ENCODE measurements at regions not wholly inside any gene's neighbourhood (a gene's known extent, or its start where the extent isn't known, plus 50 kb on each side); places are given as distances from the start of the nearest gene placed in this dataset.

GRCh38 chr6:79425589-79426311 is 111.5 kb downstream of the LCA5 start:
- no peak overlapping the region for H3K27ac ChIP-seq
- no peak overlapping the region for H3K4me3 ChIP-seq (ENCODE audit: low read depth, low read length)
- no peaks in the 10 kb centered on the region for H3K36me3 ChIP-seq (ENCODE audit: control insufficient read depth, insufficient read depth, low read length)
- TF ChIP-seq CTCF (IDR thresholded peaks at IDR 0.05) = no peak
- no peaks in the 10 kb centered on the region for H3K4me1 ChIP-seq
- H3K9me3 ChIP-seq (ENCODE audit: control insufficient read depth, low read length) = no peaks in the 10 kb centered on the region
- H3K79me2 ChIP-seq = no peaks in the 10 kb centered on the region
- H3K4me2 ChIP-seq (ENCODE audit: low read length) = no peak overlapping the region
- H2AFZ ChIP-seq = no peak overlapping the region
- no peaks in the 10 kb centered on the region for H3K27me3 ChIP-seq (ENCODE audit: control insufficient read depth, insufficient read depth, low read length)
- H3K9ac ChIP-seq = no peak overlapping the region

- no peak overlapping the region for H2AFZ ChIP-seq
- no peaks in the 10 kb centered on the region for H3K9me3 ChIP-seq (ENCODE audit: control insufficient read depth, low read length)
- H3K79me2 ChIP-seq = no peaks in the 10 kb centered on the region
- H3K27ac ChIP-seq = no peak overlapping the region
- no peaks in the 10 kb centered on the region for H3K27me3 ChIP-seq (ENCODE audit: control insufficient read depth, insufficient read depth, low read length)
- TF ChIP-seq CTCF (IDR thresholded peaks at IDR 0.05) = no peak
- H3K9ac ChIP-seq = no peak overlapping the region
- H3K36me3 ChIP-seq (ENCODE audit: control insufficient read depth, insufficient read depth, low read length) = no peaks in the 10 kb centered on the region
- H3K4me1 ChIP-seq = no peaks in the 10 kb centered on the region
- H3K4me3 ChIP-seq (ENCODE audit: low read depth, low read length) = no peak overlapping the region
- no peak overlapping the region for H3K4me2 ChIP-seq (ENCODE audit: low read length)
Measured at GRCh38 chr6:79423216-79423615, 114.0 kb downstream of the LCA5 start.

- Histone ChIP-seq H3K27me3 (ENCODE audit: control insufficient read depth, insufficient read depth, low read length) (no peaks in the 10 kb centered on the region), H3K4me1 (no peaks in the 10 kb centered on the region), H2AFZ (no peak overlapping the region), H3K27ac (no peak overlapping the region), H3K4me3 (ENCODE audit: low read depth, low read length) (no peak overlapping the region), H3K36me3 (ENCODE audit: control insufficient read depth, insufficient read depth, low read length) (no peaks in the 10 kb centered on the region), H3K9ac (no peak overlapping the region), H3K79me2 (no peaks in the 10 kb centered on the region), H3K4me2 (ENCODE audit: low read length) (no peak overlapping the region), H3K9me3 (ENCODE audit: control insufficient read depth, low read length) (no peaks in the 10 kb centered on the region)
- TF ChIP-seq CTCF (IDR thresholded peaks at IDR 0.05) = no peak
Measured at GRCh38 chr6:79422666-79423065, 114.6 kb downstream of the LCA5 start.

- Histone ChIP-seq H3K79me2 (no peaks in the 10 kb centered on the region), H3K4me1 (no peaks in the 10 kb centered on the region), H3K9me3 (ENCODE audit: control insufficient read depth, low read length) (no peaks in the 10 kb centered on the region), H3K27ac (no peak overlapping the region), H3K4me2 (ENCODE audit: low read length) (peak overlapping the region; percentile 10), H3K4me3 (ENCODE audit: low read depth, low read length) (no peak overlapping the region), H3K9ac (no peak overlapping the region), H2AFZ (no peak overlapping the region), H3K27me3 (ENCODE audit: control insufficient read depth, insufficient read depth, low read length) (no peaks in the 10 kb centered on the region), H3K36me3 (ENCODE audit: control insufficient read depth, insufficient read depth, low read length) (no peaks in the 10 kb centered on the region)
- TF ChIP-seq CTCF (IDR thresholded peaks at IDR 0.05) = no peak
Measured at GRCh38 chr6:79421707-79422484, 115.3 kb downstream of the LCA5 start.

Data from parathyroid adenoma (tissue), 2 donors.